ENCODE measurements at regions not wholly inside any gene's neighbourhood (a gene's known extent, or its start where the extent isn't known, plus 50 kb on each side); places are given as distances from the start of the nearest gene placed in this dataset.
"Not testable (repeated sequence)": the region's sequence is repeated elsewhere in the genome, so short reads cannot be mapped to it uniquely, and the experiment has no call there.

GRCh38 chr4:124070688-124071484, 641.6 kb downstream of the ANKRD50 start:
- no peak for DNase-seq

DNA sequence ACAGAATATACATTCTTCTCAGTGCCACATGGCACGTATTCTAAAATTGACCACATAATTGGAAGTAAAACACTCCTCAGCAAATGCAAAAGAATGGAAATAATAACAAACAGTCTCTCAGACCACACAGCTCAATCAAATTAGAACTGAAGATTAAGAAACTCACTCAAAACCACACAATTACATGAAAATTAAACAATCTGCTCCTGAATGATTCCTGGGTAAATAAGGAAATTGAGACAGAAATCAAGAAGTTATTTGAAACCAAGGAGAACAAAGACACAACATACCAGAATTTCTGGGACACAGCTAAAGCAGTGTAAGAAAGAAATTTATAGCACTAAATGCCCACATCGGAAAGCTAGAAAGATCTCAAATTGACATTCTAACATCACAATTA, 637.3 kb downstream of the ANKRD50 start:
- DNase-seq = not testable (repeated sequence)

DNA sequence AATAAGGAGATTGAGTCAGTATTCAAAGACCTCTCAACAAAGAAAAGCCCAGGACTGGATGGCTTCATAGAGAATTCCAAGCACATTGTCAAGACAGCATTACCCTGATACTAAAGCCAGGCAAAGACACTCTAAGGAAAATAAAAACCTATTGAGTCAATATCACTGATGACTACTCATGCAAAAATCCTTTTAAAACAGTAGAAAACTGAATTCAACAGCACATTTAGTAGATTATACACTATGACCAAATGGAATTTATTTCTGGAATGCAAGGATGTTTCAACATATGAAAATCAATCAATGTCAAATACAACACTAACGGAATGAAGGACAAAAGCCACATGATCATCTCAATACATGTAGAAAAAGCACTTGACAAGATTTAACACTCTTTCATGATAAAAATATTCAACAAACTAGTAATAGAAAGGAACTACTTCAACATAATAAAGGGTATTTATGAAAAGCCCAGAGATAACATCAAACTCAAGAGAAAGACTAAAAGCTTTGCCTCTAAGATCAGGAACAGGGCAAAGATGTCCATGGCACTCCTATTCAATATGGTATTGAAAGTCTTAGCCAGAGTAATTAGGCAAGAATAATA, 633.3 kb downstream of the ANKRD50 start:
- no peak for DNase-seq

DNA sequence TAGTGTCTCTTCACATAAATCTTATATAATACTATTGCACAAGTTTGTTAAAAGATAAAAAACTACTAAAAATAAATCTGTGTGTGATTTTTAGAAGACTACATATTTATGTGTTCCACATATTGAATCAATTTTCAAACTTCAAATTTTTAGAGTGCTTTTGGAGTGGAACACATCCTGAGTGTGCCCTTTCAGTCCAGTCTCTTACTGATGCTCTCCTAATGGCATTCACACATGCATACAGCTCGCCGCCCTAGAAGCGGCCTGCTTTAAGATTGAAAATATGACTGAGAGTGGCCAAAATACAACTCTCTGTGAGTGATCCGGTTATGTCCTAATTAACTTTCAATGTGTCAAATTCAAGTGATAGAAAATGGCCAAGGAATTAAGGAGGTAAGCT, 628.8 kb downstream of the ANKRD50 start:
- no peak for DNase-seq

GRCh38 chr4:124085561-124086180, 626.9 kb downstream of the ANKRD50 start:
- DNase-seq = no peak

GRCh38 chr4:124090021-124090420, 622.5 kb downstream of the ANKRD50 start:
- no peak for DNase-seq

- no peak for DNase-seq
Observed at GRCh38 chr4:124092101-124092500, 620.4 kb downstream of the ANKRD50 start.

DNA sequence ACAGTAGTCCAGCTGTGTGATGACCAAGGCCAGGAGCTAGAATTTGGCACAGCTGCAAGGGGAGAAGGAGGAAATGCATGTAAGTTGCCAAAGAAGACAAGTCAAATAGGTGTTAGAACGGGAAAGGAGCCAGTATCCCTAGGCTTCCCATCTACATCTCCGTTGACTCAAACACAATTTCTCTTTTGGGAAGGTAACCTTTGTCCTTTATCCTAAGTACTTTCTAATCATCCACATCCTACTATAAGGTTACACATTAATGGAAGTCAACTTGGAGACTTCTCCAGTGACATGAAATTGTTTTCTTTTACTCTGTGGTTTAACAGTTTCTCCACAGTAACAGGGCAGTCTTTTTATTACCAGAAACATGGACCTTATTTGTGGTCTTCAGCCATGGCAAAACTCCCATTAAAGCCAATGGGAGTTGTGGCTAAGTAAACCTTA, 620.0 kb downstream of the ANKRD50 start:
- no peak for DNase-seq

DNA sequence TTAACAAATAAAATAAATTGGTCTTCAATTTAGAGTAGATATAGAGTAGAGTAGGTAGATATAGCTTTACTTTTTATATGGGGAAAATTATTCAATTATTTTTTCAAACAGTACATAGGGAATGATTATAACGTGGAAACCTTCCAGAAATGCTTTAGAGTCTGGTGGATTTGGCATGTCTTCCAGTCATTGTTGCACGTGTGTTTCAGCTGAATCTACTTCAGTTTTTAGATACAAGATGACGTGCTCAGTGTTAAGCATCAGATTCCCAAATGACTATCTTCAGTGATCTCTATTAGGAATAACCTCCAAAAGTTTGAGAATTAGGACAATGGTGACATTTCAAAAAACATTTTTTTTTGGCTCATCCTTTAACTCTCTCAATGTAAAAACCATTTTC, 616.9 kb downstream of the ANKRD50 start:
- no peak for DNase-seq

DNA sequence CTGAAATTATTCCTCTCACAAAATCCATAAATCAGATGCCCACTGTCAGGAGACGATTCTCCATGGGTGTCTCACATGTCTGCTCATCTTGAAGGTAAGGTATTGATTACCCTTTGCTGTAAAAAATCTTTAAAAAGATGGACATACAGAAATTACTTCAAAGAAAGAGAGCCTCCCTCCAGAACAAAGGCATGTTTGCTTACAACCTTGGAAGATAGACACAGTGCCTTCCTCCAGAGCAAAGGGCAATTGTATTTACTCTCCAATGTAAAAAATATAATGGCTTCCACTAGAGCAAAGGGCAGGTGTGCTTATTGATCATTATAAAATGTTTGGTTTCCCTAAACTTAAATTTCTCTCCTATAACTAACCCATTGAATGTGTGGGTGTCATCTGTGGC, 616.2 kb downstream of the ANKRD50 start:
- no peak for DNase-seq

DNA sequence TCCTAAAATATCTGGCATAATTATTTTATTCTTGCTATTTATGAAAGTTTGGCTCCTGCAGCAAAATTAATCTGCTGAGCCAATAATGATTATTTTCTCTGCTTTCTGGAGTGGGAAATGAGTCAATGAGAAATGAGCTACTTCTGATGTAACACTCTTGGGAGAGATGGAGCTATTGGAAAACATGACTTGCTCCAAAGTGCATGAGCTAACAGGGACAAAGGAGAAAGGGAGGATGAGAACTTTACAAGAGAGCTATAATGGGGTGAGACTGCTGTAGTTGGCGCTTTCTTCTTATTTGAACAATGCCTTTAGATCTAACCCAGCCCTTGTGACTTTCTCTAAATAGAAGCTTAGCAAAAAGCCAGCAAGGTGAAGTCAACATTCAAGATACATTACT, 615.1 kb downstream of the ANKRD50 start:
- DNase-seq = no peak

DNA sequence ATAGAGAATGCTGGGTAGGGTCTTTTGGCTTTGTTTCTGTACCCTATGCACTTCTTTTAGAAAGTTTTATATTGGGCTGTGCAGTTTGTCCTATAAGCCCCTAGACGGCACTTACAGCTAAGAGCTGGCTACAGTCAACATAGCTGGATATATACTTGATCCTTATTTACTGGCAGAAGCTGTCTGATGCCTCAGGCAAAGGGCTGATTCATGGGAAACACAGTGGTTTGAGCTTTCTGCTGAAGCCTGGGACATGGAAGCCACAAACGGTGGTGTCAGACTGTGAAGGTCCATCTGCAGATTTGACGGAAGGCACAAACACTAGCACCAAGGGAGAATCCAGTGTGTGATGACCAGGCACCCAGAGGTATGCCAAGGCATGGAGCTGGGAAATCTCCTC, 608.4 kb downstream of the ANKRD50 start:
- no peak for DNase-seq

GRCh38 chr4:124104628-124105027, 607.9 kb downstream of the ANKRD50 start:
- DNase-seq = no peak

- no peak for DNase-seq
Observed at GRCh38 chr4:124105212-124105611, 607.3 kb downstream of the ANKRD50 start.

DNA sequence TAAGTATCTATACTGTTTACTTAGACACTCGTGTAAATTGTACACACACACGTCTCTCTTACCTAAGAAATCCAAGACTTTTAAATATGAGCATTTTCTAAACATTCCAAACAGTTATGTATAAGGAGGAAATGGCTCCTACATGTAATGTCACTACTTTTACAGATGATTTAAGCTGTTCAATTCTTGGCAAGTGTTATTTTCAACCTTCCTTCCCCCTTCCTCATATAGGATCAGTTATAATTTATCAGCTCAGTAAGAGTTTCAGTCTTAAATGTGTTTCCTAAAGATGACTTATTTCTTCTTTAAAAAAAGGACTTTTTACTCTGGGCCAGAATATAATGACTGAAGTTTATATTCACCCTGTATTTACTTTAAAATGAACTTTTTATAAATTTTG, 601.1 kb downstream of the ANKRD50 start:
- no peak for DNase-seq

- no peak for DNase-seq
Observed at GRCh38 chr4:124111922-124112321, 600.6 kb downstream of the ANKRD50 start.

GRCh38 chr4:124118061-124118460, 594.5 kb downstream of the ANKRD50 start:
- DNase-seq = no peak

DNA sequence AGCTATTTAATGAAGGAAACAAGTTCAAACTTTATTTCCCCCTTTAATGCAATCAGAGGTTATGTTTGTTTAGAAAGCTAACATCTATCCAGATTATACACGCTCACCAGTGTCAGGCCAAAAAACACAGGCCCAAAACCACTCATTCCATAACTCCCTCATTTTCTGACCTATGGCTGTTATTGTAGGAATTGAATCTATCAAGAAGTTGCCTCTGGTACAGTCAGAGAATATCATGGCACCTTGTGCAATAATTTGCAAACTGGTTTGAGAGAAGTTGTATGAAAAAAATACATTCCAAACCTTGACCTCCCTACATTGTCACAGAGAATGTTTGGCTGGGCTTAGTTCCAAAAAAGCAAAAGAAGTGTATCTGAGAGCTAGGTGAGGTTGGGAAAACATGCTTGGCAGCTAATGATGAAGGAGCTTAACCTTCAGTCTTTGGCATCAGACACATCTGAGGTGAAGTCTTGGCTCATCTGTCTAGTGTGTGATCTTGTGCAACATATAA, 591.0 kb downstream of the ANKRD50 start:
- DNase-seq = no peak

DNA sequence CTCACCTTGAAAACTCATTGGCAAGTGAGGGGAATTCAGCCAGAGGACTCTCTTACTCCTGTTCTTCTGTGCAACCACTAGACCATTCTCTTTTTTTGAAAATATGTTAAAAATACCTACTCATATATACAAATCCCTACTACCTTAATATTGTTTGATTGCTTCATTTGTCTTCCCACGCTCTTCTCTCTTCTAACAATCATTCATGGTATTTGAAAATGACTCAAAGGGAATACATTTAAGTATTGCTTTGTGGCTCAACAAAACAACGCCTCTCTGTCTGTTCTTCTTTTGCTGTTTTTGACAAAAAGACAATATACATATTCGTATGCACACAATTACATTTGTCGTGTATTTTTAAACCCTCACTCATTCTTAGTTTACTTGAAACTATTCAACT, 589.4 kb downstream of the ANKRD50 start:
- DNase-seq = no peak

- no peak for DNase-seq
Observed at GRCh38 chr4:124123721-124124120, 588.8 kb downstream of the ANKRD50 start.

DNA sequence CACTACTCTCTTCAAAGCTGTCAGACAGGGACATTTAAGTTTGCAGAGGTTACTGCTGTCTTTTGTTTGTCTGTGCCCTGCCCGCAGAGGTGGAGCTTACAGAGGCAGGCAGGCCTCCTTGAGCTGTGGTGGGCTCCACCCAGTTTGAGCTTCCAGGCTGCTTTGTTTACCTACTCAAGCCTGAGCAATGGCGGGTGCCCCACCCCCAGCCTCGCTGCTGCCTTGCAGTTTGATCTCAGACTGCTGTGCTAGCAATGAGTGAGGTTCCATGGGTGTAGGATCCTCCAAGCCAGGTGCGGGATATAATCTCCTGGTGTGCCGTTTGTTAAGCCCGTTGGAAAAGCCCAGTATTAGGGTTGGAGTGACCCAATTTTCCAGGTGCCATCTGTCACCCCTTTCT, 581.2 kb downstream of the ANKRD50 start:
- DNase-seq = not testable (repeated sequence)

DNA sequence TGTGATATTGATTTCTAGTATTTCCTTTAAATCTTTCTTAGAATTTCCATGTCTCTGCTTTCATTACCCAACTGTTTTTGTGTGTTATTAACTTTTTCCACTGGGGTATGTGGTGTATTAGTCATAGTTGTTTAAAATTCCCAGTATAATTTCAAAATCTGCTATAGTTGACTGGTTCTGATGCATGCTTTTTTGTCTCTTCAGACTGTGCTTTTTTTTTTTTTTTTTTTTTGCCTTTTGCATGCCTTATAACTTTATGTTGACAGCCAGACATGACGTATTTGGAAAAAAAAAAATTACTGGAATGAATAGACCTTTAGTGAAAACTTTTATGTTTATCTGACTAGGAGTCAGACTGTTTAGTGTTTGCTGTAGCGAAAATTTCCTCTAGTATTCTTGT, 580.4 kb downstream of the ANKRD50 start:
- DNase-seq = no peak

DNA sequence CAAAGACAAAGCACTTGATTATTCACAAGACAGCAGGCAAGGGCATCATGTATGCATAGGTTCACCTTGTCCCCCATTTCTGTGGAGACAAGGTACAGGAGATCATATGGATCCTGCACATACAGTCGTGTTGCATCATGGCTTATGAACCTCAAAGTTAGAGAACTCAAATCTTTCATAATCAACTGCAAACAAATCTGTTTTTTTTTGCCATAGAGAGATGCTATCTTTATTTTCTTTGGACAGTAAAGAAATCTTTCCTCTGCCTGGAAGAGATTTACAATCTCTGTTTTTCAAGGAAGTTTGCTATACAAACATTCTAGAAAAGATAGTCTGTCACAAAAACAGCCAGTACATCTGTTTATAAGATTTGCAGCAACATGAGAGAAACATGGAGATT, 578.8 kb downstream of the ANKRD50 start:
- no peak for DNase-seq

GRCh38 chr4:124135409-124135813, 577.1 kb downstream of the ANKRD50 start:
- no peak for DNase-seq

Measured in stimulated activated CD4-positive, alpha-beta T cell treated with anti-CD3 and anti-CD28 coated beads, Interleukin-4, amount 100 ng/mL, for 1 hour (primary cell).